Uterus (tissue), 2 donors: ENCODE measurements at regions not wholly inside any gene's neighbourhood (a gene's known extent, or its start where the extent isn't known, plus 50 kb on each side); places are given as distances from the start of the nearest gene placed in this dataset.

Experiments
- CTCF ChIP-seq, 4 experiments: fragments of 200-600 bp in 2 of 4; fragments of 450-650 bp in 2 of 4; sonication (generic) in 2 of 4; IDR thresholded peaks; one replicate each; pipeline ENCODE4 v1.5.1; 2016 to 2019; ENCODE audit warnings: antibody characterized with exemption in 4 of 4, mild to moderate bottlenecking in 2 of 4, moderate library complexity in 1 of 4
- POLR2A ChIP-seq, 2 donors: fragments of 450-650 bp; IDR thresholded peaks; one replicate each; pipeline ENCODE4 v1.6.1; 2016; ENCODE audit warnings: antibody characterized with exemption in 2 of 2, mild to moderate bottlenecking in 1 of 2, moderate library complexity in 1 of 2

GRCh38 chr20:55776176-55776575 lies 229.1 kb downstream of the CBLN4 start:
- no peak for TF ChIP-seq CTCF (IDR thresholded peaks at IDR 0.05)
- TF ChIP-seq POLR2A (IDR thresholded peaks at IDR 0.05) = no peak
